HEK293T (cell line): ENCODE measurements at regions not wholly inside any gene's neighbourhood (a gene's known extent, or its start where the extent isn't known, plus 50 kb on each side); places are given as distances from the start of the nearest gene placed in this dataset.

Experiments used
- BHLHE40 ChIP-seq: fragments of 450-650 bp; IDR thresholded peaks from 2 replicates; pipeline ENCODE4 v1.6.1; 2016; ENCODE audit warnings: mild to moderate bottlenecking, moderate library complexity, borderline replicate concordance
- CTBP1 ChIP-seq: fragments of 450-650 bp; IDR thresholded peaks from 2 replicates; pipeline ENCODE4 v1.6.1; 2016; ENCODE audit warnings: borderline replicate concordance
- ELF4 ChIP-seq: fragments of 450-650 bp; IDR thresholded peaks from 2 replicates; pipeline ENCODE4 v1.6.1; 2017; ENCODE audit warnings: antibody characterized with exemption
- FOXK2 ChIP-seq: fragments of 450-650 bp; IDR thresholded peaks from 2 replicates; pipeline ENCODE4 v1.6.1; 2016; ENCODE audit warnings: mild to moderate bottlenecking
- HDGF ChIP-seq: fragments of 450-650 bp; IDR thresholded peaks from 2 replicates; pipeline ENCODE4 v1.6.1; 2017; ENCODE audit warnings: antibody characterized with exemption, borderline replicate concordance
- SP1 ChIP-seq: fragments of 450-650 bp; IDR thresholded peaks from 2 replicates; pipeline ENCODE4 v1.6.1; 2017
- SUZ12 ChIP-seq: fragments of 450-650 bp; IDR thresholded peaks from 2 replicates; pipeline ENCODE4 v1.6.1; 2016; ENCODE audit warnings: mild to moderate bottlenecking
- ZNF384 ChIP-seq: fragments of 450-650 bp; IDR thresholded peaks from 2 replicates; pipeline ENCODE4 v1.6.1; 2016

GRCh38 chr5:142445266-142445665, 120.4 kb upstream of the SPRY4 start:
- TF ChIP-seq ELF4 = no peak
- TF ChIP-seq CTBP1 = no peak
- no peak for TF ChIP-seq HDGF
- no peak for TF ChIP-seq SUZ12
- no peak for TF ChIP-seq FOXK2
- TF ChIP-seq ZNF384 = no peak
- TF ChIP-seq SP1 = no peak
- TF ChIP-seq BHLHE40 = no peak
